Spleen (tissue), 11 donors: ENCODE measurements at regions not wholly inside any gene's neighbourhood (a gene's known extent, or its start where the extent isn't known, plus 50 kb on each side); places are given as distances from the start of the nearest gene placed in this dataset.

Experiments
- DNase-seq: peaks from one replicate; pipeline ENCODE4 v3.0.0-alpha.2; 2020
- H3K27ac ChIP-seq, 8 donors: fragments of 200-600 bp; sonication (generic) in 7 of 8; 1 replicate in 4 of 8; 2 replicates in 4 of 8; pipeline versions ENCODE4 v1.5.0 to v1.8.0; 2016 to 2021; ENCODE audit warnings: inconsistent platforms in 4 of 8, mild to moderate bottlenecking in 4 of 8, moderate library complexity in 1 of 8
- H3K27me3 ChIP-seq, 7 donors: fragments of 200-600 bp; sonication (generic) in 6 of 7; replicated peaks in 1 of 7; 1 replicate in 4 of 7; 2 replicates in 3 of 7; pipeline versions ENCODE4 v1.5.0 to v1.8.0; 2016 to 2021; ENCODE audit warnings: inconsistent platforms in 3 of 7, mild to moderate bottlenecking in 1 of 7
- H3K36me3 ChIP-seq, 6 donors: fragments of 200-600 bp; sonication (generic) in 5 of 6; 1 replicate in 4 of 6; 2 replicates in 2 of 6; pipeline versions ENCODE4 v1.5.0 to v1.8.0; 2016 to 2021; ENCODE audit warnings: inconsistent platforms in 2 of 6
- H3K4me1 ChIP-seq, 6 donors: fragments of 200-600 bp; sonication (generic) in 5 of 6; 1 replicate in 3 of 6; 2 replicates in 3 of 6; pipeline versions ENCODE4 v1.5.0 to v1.8.0; 2016 to 2021; ENCODE audit warnings: inconsistent platforms in 3 of 6
- H3K4me3 ChIP-seq, 8 donors: fragments of 200-600 bp; sonication (generic) in 7 of 8; 1 replicate in 4 of 8; 2 replicates in 4 of 8; pipeline versions ENCODE4 v1.5.0 to v1.8.0; 2016 to 2021; ENCODE audit warnings: inconsistent platforms in 4 of 8, mild to moderate bottlenecking in 4 of 8, moderate library complexity in 2 of 8
- H3K9me3 ChIP-seq, 8 donors: fragments of 200-600 bp; sonication (generic) in 7 of 8; 1 replicate in 4 of 8; 2 replicates in 4 of 8; pipeline versions ENCODE4 v1.5.0 to v1.8.0; 2016 to 2021; ENCODE audit warnings: inconsistent platforms in 4 of 8
- POLR2A ChIP-seq, 3 donors: fragments of 450-650 bp; IDR thresholded peaks; one replicate each; pipeline ENCODE4 v1.5.1; 2017; ENCODE audit warnings: antibody characterized with exemption in 3 of 3, mild to moderate bottlenecking in 1 of 3
- POLR2AphosphoS5 ChIP-seq, 3 donors: sonication (generic); formaldehyde crosslinking; IDR thresholded peaks; one replicate each; pipeline ENCODE4 v1.5.1; 2017; ENCODE audit warnings: antibody characterized with exemption in 3 of 3
- WGBS, 5 donors: extraction: QIAGEN DNeasy Blood & Tissue Kit in 3 of 5; methylation state at CpG; one replicate each; pipeline versions ENCODE4 v1.1.5 to v1.1.7; 2013 to 2018; 5-methylcytosine and 5-hydroxymethylcytosine counted together
- intact Hi-C: fragments of 100-400 bp; cut with DNase I; formaldehyde crosslinking; loops from one replicate; pipeline ENCODE4 v1.15.0; 2023; ENCODE audit warnings: low total_unique reads
- TF ChIP-seq, protein P1 (sequence below), 11 experiments: fragments of 200-600 bp in 7 of 11; fragments of 450-650 bp in 4 of 11; sonication (generic) in 4 of 11; IDR thresholded peaks in 8 of 11; conservative IDR thresholded peaks in 3 of 11; 1 replicate in 7 of 11; 2 replicates in 4 of 11; pipeline versions ENCODE4 v1.4.0 to v1.8.0; 2016 to 2021; ENCODE audit warnings: antibody characterized with exemption in 11 of 11, inconsistent platforms in 4 of 11, mild to moderate bottlenecking in 1 of 11
- donor health status: healthy with polysubstance abuse.
- donor health status: DM: no; HTN: no; CAD: no; lungs with moderate emphysema.
- donor health status: DM: no; HTN: no; CAD: no.
- donor health status: Bipolar disorder and iron deficiency.
- donor health status: healthy.
- donor health status: DM: no; HTN: no; CAD: no.
- donor health status: DM: yes; HTN: yes; CAD: no.

DNA sequence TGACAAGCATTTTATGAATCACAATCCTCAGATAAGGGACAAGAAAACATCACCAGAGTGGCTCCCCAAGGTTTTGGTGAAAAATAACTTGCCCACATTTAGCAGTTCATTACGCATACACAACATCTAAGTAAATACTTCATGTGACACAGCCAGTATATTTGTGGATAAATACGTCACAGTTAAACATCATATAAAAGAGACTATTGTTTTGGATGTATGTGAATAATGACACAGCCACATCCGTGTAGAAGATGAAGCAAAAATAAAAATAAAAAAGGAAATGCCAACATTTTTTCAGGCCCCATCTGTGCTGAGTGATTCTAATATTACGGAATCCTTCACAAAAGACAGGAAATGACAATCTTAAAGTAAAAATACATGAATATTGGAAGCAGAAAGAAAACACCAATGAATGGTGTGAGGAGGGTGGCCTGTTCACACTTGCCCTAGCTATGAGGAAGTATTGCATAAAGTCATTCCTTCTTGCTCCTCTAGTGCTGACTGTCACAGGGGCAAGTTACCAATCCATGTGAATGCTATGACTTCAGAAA lies 457.1 kb downstream of the KLF12 start:
- H3K27ac ChIP-seq = no peak overlapping the region
- H3K4me3 ChIP-seq = no peak overlapping the region
- TF ChIP-seq POLR2AphosphoS5 (IDR thresholded peaks at IDR 0.05) = no peak
- TF ChIP-seq, protein P1, sequence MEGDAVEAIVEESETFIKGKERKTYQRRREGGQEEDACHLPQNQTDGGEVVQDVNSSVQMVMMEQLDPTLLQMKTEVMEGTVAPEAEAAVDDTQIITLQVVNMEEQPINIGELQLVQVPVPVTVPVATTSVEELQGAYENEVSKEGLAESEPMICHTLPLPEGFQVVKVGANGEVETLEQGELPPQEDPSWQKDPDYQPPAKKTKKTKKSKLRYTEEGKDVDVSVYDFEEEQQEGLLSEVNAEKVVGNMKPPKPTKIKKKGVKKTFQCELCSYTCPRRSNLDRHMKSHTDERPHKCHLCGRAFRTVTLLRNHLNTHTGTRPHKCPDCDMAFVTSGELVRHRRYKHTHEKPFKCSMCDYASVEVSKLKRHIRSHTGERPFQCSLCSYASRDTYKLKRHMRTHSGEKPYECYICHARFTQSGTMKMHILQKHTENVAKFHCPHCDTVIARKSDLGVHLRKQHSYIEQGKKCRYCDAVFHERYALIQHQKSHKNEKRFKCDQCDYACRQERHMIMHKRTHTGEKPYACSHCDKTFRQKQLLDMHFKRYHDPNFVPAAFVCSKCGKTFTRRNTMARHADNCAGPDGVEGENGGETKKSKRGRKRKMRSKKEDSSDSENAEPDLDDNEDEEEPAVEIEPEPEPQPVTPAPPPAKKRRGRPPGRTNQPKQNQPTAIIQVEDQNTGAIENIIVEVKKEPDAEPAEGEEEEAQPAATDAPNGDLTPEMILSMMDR (IDR thresholded peaks at IDR 0.05 in 8 of 11, conservative IDR thresholded peaks at IDR 0.05 in 3 of 11) = no peak
- no peak for TF ChIP-seq POLR2A (IDR thresholded peaks at IDR 0.05)
- no peak for DNase-seq
- no peaks in the 10 kb centered on the region for H3K4me1 ChIP-seq
- WGBS, 5 donors = 66 to 78% (median 72%) methylated on average over 4 of the region's 4 CpGs
- intact Hi-C loops = no loop called here
- no peaks in the 10 kb centered on the region for H3K9me3 ChIP-seq
- H3K27me3 ChIP-seq = no peaks in the 10 kb centered on the region
- H3K36me3 ChIP-seq = peaks cover 0 to 5% (median 0%) of the 10 kb centered on the region in 6 donors

DNA sequence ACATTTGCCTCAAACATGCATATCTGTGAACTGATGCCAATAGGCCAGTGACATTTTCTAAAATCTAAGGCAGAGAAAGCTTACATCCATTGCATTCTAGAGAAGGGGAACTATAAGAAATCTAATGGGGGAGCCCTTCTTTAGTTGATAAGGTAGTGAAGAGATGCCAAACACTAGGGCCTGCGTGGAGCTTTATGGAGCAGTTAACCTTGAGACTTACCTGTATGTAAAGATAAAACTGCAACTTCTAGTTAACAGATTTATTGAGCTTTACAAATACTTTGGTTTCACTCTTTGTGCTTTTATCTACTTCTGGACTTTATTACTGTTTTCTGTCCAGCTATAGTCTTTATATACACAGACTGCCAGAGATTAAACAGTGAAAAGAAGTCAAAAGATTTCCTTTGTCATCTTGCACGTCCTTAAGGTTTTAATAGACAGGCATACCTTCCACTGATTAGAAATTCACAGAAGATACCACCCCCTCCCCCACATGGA lies 457.6 kb downstream of the KLF12 start:
- Histone ChIP-seq H3K4me3 (no peak overlapping the region), H3K36me3 (no peaks in the 10 kb centered on the region), H3K27ac (no peak overlapping the region), H3K27me3 (no peaks in the 10 kb centered on the region), H3K9me3 (no peaks in the 10 kb centered on the region), H3K4me1 (no peaks in the 10 kb centered on the region)
- no peak for DNase-seq
- intact Hi-C loops = no loop called here
- TF ChIP-seq POLR2AphosphoS5 (IDR thresholded peaks at IDR 0.05) (no peak), POLR2A (IDR thresholded peaks at IDR 0.05) (no peak)
- 85 to 97% (median 90%) methylated on average over 2 of the region's 2 CpGs for WGBS, 5 donors

GRCh38 chr13:73675821-73676220 lies 458.4 kb downstream of the KLF12 start:
- H3K27ac ChIP-seq = no peak overlapping the region
- H3K36me3 ChIP-seq = no peaks in the 10 kb centered on the region
- 84 to 97% (median 93%) methylated on average over 4 of the region's 4 CpGs for WGBS, 5 donors
- no peaks in the 10 kb centered on the region for H3K9me3 ChIP-seq
- intact Hi-C loops = no loop called here
- TF ChIP-seq POLR2AphosphoS5 (IDR thresholded peaks at IDR 0.05) = no peak
- TF ChIP-seq POLR2A (IDR thresholded peaks at IDR 0.05) = no peak
- TF ChIP-seq, protein P1 (IDR thresholded peaks at IDR 0.05 in 8 of 11, conservative IDR thresholded peaks at IDR 0.05 in 3 of 11) = no peak
- H3K4me3 ChIP-seq = no peak overlapping the region
- no peaks in the 10 kb centered on the region for H3K27me3 ChIP-seq
- no peak for DNase-seq
- H3K4me1 ChIP-seq = no peaks in the 10 kb centered on the region

- H3K4me1 ChIP-seq = no peaks in the 10 kb centered on the region
- H3K27ac ChIP-seq = no peak overlapping the region
- no peak overlapping the region for H3K4me3 ChIP-seq
- 92 to 97% (median 93%) methylated on average over 2 of the region's 2 CpGs for WGBS, 5 donors
- H3K9me3 ChIP-seq = no peaks in the 10 kb centered on the region
- DNase-seq = no peak
- no peak for TF ChIP-seq POLR2A (IDR thresholded peaks at IDR 0.05)
- no peak for TF ChIP-seq POLR2AphosphoS5 (IDR thresholded peaks at IDR 0.05)
- TF ChIP-seq, protein P1 (IDR thresholded peaks at IDR 0.05 in 8 of 11, conservative IDR thresholded peaks at IDR 0.05 in 3 of 11) = no peak
- intact Hi-C loops = no loop called here
- no peaks in the 10 kb centered on the region for H3K27me3 ChIP-seq
- no peaks in the 10 kb centered on the region for H3K36me3 ChIP-seq
Measured at GRCh38 chr13:73674570-73674969, 459.6 kb downstream of the KLF12 start.
